SU-DHL-6 (cell line): ENCODE measurements at regions not wholly inside any gene's neighbourhood (a gene's known extent, or its start where the extent isn't known, plus 50 kb on each side); places are given as distances from the start of the nearest gene placed in this dataset.

ENCODE experiments used
- H2AFZ ChIP-seq: fragments of 200-600 bp; sonication (generic); 2 replicates; pipeline ENCODE4 v1.6.1; 2014; ENCODE audit warnings: low read depth, mild to moderate bottlenecking, moderate library complexity, mixed read lengths, antibody characterized with exemption, low read length; ENCODE audit not compliant: severe bottlenecking
- H3F3A ChIP-seq: fragments of 200-600 bp; shearing (Covaris generic); 2 replicates; pipeline ENCODE4 v1.6.0; 2016; ENCODE audit warnings: antibody characterized with exemption, mild to moderate bottlenecking; ENCODE audit not compliant: insufficient read depth
- H3K27ac ChIP-seq: fragments of 200-600 bp; sonication (generic); 2 replicates; pipeline ENCODE4 v1.5.1; 2016; ENCODE audit warnings: low read depth, mild to moderate bottlenecking, low read length, moderate library complexity, mixed read lengths
- H3K27me3 ChIP-seq: fragments of 200-600 bp; sonication (generic), shearing (Covaris generic); 2 replicates; pipeline ENCODE4 v1.6.0; 2014; ENCODE audit warnings: mild to moderate bottlenecking, low read length
- H3K36me3 ChIP-seq: fragments of 200-600 bp; sonication (generic); 2 replicates; pipeline ENCODE4 v1.6.1; 2014; ENCODE audit warnings: mild to moderate bottlenecking, low read length, mixed read lengths
- H3K4me2 ChIP-seq: fragments of 300-600, 200-600 bp; shearing (Covaris generic), sonication (generic); 2 replicates; pipeline ENCODE4 v1.6.0; 2014; ENCODE audit warnings: low read length, low read depth, mild to moderate bottlenecking; ENCODE audit not compliant: poor library complexity, severe bottlenecking
- H3K4me3 ChIP-seq: fragments of 200-600 bp; sonication (generic); 2 replicates; pipeline ENCODE4 v1.5.1; 2014; ENCODE audit warnings: antibody characterized with exemption, low read length, mild to moderate bottlenecking, mixed read lengths; ENCODE audit not compliant: insufficient read depth, poor library complexity, severe bottlenecking
- H3K79me2 ChIP-seq: fragments of 200-600 bp; sonication (generic); 2 replicates; pipeline ENCODE4 v1.6.1; 2014; ENCODE audit warnings: mild to moderate bottlenecking, low read length, moderate library complexity; ENCODE audit not compliant: insufficient read depth
- H3K9ac ChIP-seq: fragments of 200-600 bp; sonication (generic); 2 replicates; pipeline ENCODE4 v1.7.0; 2014; ENCODE audit warnings: mild to moderate bottlenecking, low read length
- H3K9me2 ChIP-seq: fragments of 200-600 bp; sonication (generic); replicated peaks from 2 replicates; pipeline ENCODE4 v1.6.1; 2014; ENCODE audit warnings: low read length; ENCODE audit not compliant: insufficient read depth
- H3K9me3 ChIP-seq: fragments of 200-600 bp; sonication (generic); 2 replicates; pipeline ENCODE4 v1.6.1; 2014; ENCODE audit warnings: low read length, mixed read lengths; ENCODE audit not compliant: insufficient read depth
- H4K20me1 ChIP-seq: fragments of 200-600 bp; sonication (generic); 2 replicates; pipeline ENCODE4 v1.6.1; 2014; ENCODE audit warnings: low read depth, mild to moderate bottlenecking, antibody characterized with exemption, low read length, moderate library complexity, mixed read lengths
- EZH2phosphoT487 ChIP-seq: fragments of 200-600 bp; sonication (generic), shearing (Covaris generic); conservative IDR thresholded peaks from 2 replicates; pipeline ENCODE4 v1.6.1; 2018; ENCODE audit warnings: mild to moderate bottlenecking, antibody characterized with exemption, low read length, moderate library complexity, mixed read lengths
- TF ChIP-seq, protein P1 (sequence below): fragments of 200-600 bp; sonication (generic); IDR thresholded peaks from one replicate; pipeline ENCODE4 v1.5.1; 2017; ENCODE audit warnings: antibody characterized with exemption, mild to moderate bottlenecking, low read length, moderate library complexity; ENCODE audit not compliant: insufficient read depth, poor library complexity, severe bottlenecking

- Histone ChIP-seq H3K36me3 (no peaks in the 10 kb centered on the region), H3F3A (no peaks in the 10 kb centered on the region), H2AFZ (no peak overlapping the region)
Observed at GRCh38 chr11:103714246-103714645, 322.2 kb upstream of the DDI1 start.

GRCh38 chr11:103716363-103716762, 320.1 kb upstream of the DDI1 start:
- Histone ChIP-seq H2AFZ (no peak overlapping the region), H3K9me3 (no peaks in the 10 kb centered on the region), H3K9me2 (no peaks in the 10 kb centered on the region), H3K9ac (no peak overlapping the region), H3K36me3 (no peaks in the 10 kb centered on the region), H3K27ac (no peak overlapping the region), H3K79me2 (no peaks in the 10 kb centered on the region), H3K4me3 (no peak overlapping the region), H3F3A (no peaks in the 10 kb centered on the region), H4K20me1 (no peaks in the 10 kb centered on the region), H3K4me2 (no peak overlapping the region), H3K27me3 (no peaks in the 10 kb centered on the region)
- no peak for TF ChIP-seq EZH2phosphoT487
- TF ChIP-seq, protein P1, sequence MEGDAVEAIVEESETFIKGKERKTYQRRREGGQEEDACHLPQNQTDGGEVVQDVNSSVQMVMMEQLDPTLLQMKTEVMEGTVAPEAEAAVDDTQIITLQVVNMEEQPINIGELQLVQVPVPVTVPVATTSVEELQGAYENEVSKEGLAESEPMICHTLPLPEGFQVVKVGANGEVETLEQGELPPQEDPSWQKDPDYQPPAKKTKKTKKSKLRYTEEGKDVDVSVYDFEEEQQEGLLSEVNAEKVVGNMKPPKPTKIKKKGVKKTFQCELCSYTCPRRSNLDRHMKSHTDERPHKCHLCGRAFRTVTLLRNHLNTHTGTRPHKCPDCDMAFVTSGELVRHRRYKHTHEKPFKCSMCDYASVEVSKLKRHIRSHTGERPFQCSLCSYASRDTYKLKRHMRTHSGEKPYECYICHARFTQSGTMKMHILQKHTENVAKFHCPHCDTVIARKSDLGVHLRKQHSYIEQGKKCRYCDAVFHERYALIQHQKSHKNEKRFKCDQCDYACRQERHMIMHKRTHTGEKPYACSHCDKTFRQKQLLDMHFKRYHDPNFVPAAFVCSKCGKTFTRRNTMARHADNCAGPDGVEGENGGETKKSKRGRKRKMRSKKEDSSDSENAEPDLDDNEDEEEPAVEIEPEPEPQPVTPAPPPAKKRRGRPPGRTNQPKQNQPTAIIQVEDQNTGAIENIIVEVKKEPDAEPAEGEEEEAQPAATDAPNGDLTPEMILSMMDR: no peak

More at GRCh38 chr11:103714246-103714645, 322.2 kb upstream of the DDI1 start:
- Histone ChIP-seq H3K27me3 (no peaks in the 10 kb centered on the region), H3K4me2 (no peak overlapping the region), H3K9ac (no peak overlapping the region), H4K20me1 (no peaks in the 10 kb centered on the region), H3K27ac (no peak overlapping the region), H3K9me3 (no peaks in the 10 kb centered on the region), H3K4me3 (no peak overlapping the region), H3K79me2 (no peaks in the 10 kb centered on the region), H3K9me2 (no peaks in the 10 kb centered on the region)
- TF ChIP-seq EZH2phosphoT487: no peak
- TF ChIP-seq, protein P1: no peak

GRCh38 chr11:103727262-103727661, 309.2 kb upstream of the DDI1 start:
- Histone ChIP-seq H3K9ac (no peak overlapping the region), H3K27me3 (no peaks in the 10 kb centered on the region), H3K4me3 (no peak overlapping the region), H3K27ac (no peak overlapping the region), H2AFZ (no peak overlapping the region), H3K36me3 (0 out of 2 replicates have a peak, but pooled peaks cover 3% of the 10 kb centered on the region), H4K20me1 (no peaks in the 10 kb centered on the region), H3K4me2 (no peak overlapping the region), H3K79me2 (no peaks in the 10 kb centered on the region), H3K9me2 (no peaks in the 10 kb centered on the region), H3K9me3 (no peaks in the 10 kb centered on the region; the same call in 1 of the 2 replicates), H3F3A (no peaks in the 10 kb centered on the region)
- TF ChIP-seq EZH2phosphoT487: no peak
- TF ChIP-seq, protein P1: no peak
